ENCODE measurements at regions not wholly inside any gene's neighbourhood (a gene's known extent, or its start where the extent isn't known, plus 50 kb on each side); places are given as distances from the start of the nearest gene placed in this dataset.

DNA sequence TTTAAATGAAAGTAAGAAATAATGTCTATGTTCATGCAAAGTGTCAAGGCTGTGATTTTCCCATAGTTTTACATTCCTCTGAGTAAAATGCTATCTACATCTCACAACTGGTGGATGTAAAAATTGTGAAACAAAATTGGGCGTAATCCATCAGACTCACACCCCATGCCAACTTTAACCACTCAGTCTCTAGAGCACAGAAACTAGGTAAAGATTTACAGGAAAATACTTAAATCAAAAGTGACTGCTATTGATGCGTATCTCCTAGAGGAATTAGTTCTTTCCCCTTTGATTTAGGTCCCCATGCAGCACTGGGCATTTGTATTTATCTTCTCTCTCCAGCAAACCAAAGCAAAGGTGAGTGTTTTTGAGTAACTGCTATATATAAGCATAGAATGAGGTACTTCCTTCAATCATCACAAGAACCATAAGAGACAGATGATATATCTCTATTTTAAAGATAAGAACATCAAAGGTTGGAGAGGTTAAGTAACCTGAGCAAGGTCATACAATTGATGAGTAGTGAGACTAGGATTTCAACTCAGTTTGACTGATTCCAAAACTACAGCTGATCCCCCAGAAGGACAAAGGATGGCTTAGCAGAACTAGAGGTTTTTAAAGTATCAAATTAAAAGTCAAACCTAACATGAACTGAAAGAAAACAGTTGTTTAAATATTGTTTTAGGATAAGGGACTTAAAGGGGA is 594.0 kb upstream of the ACVR2A start:
- intact Hi-C loops (cut with DNase I): no loop called here

DNA sequence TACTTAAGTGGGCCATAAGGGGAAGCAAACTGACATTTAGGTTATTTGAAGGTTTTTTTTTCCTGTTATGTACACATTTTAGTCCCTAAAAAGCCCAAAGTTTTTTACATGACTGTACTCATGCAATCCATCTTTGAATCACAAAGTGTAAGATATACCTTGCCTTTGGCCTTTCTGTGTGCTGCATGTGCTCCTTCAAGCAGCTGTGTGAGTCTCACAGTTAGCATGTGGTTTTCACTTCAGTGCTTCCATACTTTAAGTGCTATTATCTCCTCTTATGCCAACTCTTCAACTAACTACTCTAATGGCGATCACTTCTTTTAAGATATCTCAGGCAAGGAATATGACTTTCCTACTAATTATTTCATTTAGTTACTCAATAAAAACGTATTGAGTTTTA is 597.1 kb upstream of the ACVR2A start:
- Histone ChIP-seq H3K36me3 (no peaks in the 10 kb centered on the region), H3K27ac (no peak overlapping the region), H3K27me3 (no peaks in the 10 kb centered on the region), H3K4me1 (no peaks in the 10 kb centered on the region), H3K9me3 (no peaks in the 10 kb centered on the region), H3K4me3 (replicated peaks in 1 of 3) (no peak overlapping the region)
- TF ChIP-seq POLR2A (IDR thresholded peaks at IDR 0.05): no peak
- TF ChIP-seq, protein P1, sequence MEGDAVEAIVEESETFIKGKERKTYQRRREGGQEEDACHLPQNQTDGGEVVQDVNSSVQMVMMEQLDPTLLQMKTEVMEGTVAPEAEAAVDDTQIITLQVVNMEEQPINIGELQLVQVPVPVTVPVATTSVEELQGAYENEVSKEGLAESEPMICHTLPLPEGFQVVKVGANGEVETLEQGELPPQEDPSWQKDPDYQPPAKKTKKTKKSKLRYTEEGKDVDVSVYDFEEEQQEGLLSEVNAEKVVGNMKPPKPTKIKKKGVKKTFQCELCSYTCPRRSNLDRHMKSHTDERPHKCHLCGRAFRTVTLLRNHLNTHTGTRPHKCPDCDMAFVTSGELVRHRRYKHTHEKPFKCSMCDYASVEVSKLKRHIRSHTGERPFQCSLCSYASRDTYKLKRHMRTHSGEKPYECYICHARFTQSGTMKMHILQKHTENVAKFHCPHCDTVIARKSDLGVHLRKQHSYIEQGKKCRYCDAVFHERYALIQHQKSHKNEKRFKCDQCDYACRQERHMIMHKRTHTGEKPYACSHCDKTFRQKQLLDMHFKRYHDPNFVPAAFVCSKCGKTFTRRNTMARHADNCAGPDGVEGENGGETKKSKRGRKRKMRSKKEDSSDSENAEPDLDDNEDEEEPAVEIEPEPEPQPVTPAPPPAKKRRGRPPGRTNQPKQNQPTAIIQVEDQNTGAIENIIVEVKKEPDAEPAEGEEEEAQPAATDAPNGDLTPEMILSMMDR (IDR thresholded peaks at IDR 0.05): no peak
- WGBS, 2 donors: 56 to 57% methylated on average over 2 of the region's 2 CpGs
- no peak for DNase-seq
- intact Hi-C loops (cut with DNase I): no loop called here

More for the DNA sequence above, 594.0 kb upstream of the ACVR2A start:
- Histone ChIP-seq H3K27me3 (no peaks in the 10 kb centered on the region), H3K4me1 (no peaks in the 10 kb centered on the region), H3K36me3 (no peaks in the 10 kb centered on the region), H3K27ac (no peak overlapping the region), H3K4me3 (replicated peaks in 1 of 3) (no peak overlapping the region), H3K9me3 (no peaks in the 10 kb centered on the region)
- DNase-seq: no peak
- no peak for TF ChIP-seq POLR2A (IDR thresholded peaks at IDR 0.05)
- TF ChIP-seq, protein P1 (IDR thresholded peaks at IDR 0.05): no peak
- 80 to 87% methylated on average over 2 of the region's 2 CpGs for WGBS, 2 donors

DNA sequence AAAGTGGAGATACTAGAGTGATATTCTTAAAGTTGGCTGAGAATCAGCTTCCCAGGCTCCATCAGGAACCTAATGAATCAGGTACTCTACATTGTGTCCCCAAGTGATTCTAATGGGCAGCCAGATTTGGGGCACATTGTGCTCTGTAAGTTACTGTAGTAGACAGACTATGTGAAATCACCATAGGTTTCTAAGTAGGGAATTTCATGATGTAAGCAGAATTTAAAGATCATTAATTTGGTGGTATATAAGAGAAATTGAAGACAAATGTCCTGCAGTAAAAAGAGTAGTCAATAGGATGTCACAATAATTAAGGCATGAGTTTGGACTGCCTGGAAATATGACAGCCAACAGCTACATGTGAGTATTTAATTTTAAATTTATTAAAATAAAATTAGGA is 602.4 kb upstream of the ACVR2A start:
- Histone ChIP-seq H3K27me3 (no peaks in the 10 kb centered on the region), H3K27ac (no peak overlapping the region), H3K4me1 (no peaks in the 10 kb centered on the region), H3K9me3 (no peaks in the 10 kb centered on the region), H3K36me3 (no peaks in the 10 kb centered on the region), H3K4me3 (replicated peaks in 1 of 3) (no peak overlapping the region)
- intact Hi-C loops (cut with DNase I): no loop called here
- TF ChIP-seq, protein P1 (IDR thresholded peaks at IDR 0.05): no peak
- no peak for TF ChIP-seq POLR2A (IDR thresholded peaks at IDR 0.05)
- DNase-seq: no peak

DNA sequence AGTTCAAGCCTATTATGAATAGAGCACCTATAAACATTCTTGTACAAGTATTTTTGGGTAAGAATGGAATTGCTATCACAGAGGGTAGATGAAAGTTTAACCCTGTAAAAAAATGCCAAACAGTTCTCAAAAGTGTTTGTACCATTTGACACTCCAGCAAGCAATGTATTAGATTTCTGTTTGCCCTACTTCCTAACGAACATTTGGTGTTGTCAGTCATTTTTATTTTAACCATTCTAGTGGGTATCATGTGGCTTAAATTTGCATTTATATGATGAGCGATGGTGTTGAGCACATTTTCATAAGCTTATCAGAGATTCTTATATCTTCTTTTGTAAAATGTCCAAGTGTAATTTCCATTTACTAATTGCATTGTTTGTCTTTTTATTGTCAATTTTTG is 608.2 kb upstream of the ACVR2A start:
- Histone ChIP-seq H3K4me3 (replicated peaks in 1 of 3) (no peak overlapping the region), H3K9me3 (no peaks in the 10 kb centered on the region), H3K4me1 (no peaks in the 10 kb centered on the region), H3K36me3 (no peaks in the 10 kb centered on the region), H3K27ac (no peak overlapping the region), H3K27me3 (no peaks in the 10 kb centered on the region)
- TF ChIP-seq, protein P1 (IDR thresholded peaks at IDR 0.05): no peak
- no peak for TF ChIP-seq POLR2A (IDR thresholded peaks at IDR 0.05)
- intact Hi-C loops (cut with DNase I): no loop called here
- WGBS, 2 donors: 69 to 87% methylated on average over 2 of the region's 2 CpGs
- no peak for DNase-seq

DNA sequence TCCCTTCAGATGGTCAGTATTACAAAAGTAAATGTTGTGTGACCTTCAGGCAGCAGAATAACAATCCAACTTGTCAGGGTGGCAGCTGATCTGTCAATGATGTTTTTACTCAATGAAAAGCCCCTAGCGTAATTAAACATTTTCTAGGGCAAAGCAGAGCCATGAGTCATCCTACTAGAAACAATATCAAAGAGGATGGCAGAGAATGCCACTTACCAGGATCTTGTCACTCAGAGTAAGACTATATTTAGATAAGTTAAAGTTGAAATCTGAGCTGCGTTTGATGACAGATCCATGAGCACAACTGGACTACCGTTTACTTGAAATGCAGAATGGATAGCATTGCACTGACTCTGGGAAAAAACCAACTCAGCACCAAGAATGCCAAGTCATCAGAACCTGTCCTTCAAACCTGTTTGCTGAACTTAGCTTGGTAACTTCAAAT is 612.6 kb upstream of the ACVR2A start:
- Histone ChIP-seq H3K36me3 (no peaks in the 10 kb centered on the region), H3K4me3 (replicated peaks in 1 of 3) (no peak overlapping the region), H3K27ac (no peak overlapping the region), H3K9me3 (no peaks in the 10 kb centered on the region), H3K4me1 (no peaks in the 10 kb centered on the region), H3K27me3 (no peaks in the 10 kb centered on the region)
- TF ChIP-seq, protein P1 (IDR thresholded peaks at IDR 0.05): no peak
- no peak for TF ChIP-seq POLR2A (IDR thresholded peaks at IDR 0.05)
- WGBS, 2 donors: 70 to 71% methylated on average over 3 of the region's 3 CpGs
- DNase-seq: no peak
- intact Hi-C loops (cut with DNase I): no loop called here
